Kidney (tissue), 13 donors: ENCODE measurements at regions not wholly inside any gene's neighbourhood (a gene's known extent, or its start where the extent isn't known, plus 50 kb on each side); places are given as distances from the start of the nearest gene placed in this dataset.

Experiments used
- DNase-seq, 5 donors: peaks; one replicate each; pipeline ENCODE4 v3.0.0-alpha.2; 2013 to 2020
- FAIRE-seq: peaks from 2 replicates; lab custom pipeline; 2012; peaks lifted over from hg19 to GRCh38; lab: Jason Lieb, UNC
- H3K27ac ChIP-seq, 2 donors: one replicate each; pipeline ENCODE4 v1.7.0; 2013; ENCODE audit warnings: low read depth in 2 of 2, low read length in 2 of 2, inconsistent platforms in 1 of 2
- H3K27me3 ChIP-seq: one replicate; pipeline ENCODE4 v1.7.1; 2013; ENCODE audit warnings: low read length, inconsistent platforms; ENCODE audit not compliant: control insufficient read depth, insufficient read depth
- H3K36me3 ChIP-seq, 3 donors: one replicate each; pipeline versions ENCODE4 v1.7.0 to v1.7.1; 2013; ENCODE audit warnings: low read length in 3 of 3, control low read depth in 1 of 3, inconsistent platforms in 1 of 3; ENCODE audit not compliant: insufficient read depth in 3 of 3, control insufficient read depth in 2 of 3
- H3K4me1 ChIP-seq, 3 donors: one replicate each; pipeline versions ENCODE4 v1.7.0 to v1.7.1; 2013; ENCODE audit warnings: low read length in 3 of 3, inconsistent platforms in 1 of 3, low read depth in 1 of 3; ENCODE audit not compliant: control insufficient read depth in 2 of 3, insufficient read depth in 2 of 3
- H3K4me3 ChIP-seq, 3 donors: one replicate each; pipeline versions ENCODE4 v1.7.0 to v1.8.1; 2013; ENCODE audit warnings: low read length in 3 of 3, control low read depth in 1 of 3, inconsistent platforms in 1 of 3
- H3K9ac ChIP-seq, 3 donors: one replicate each; pipeline versions ENCODE4 v1.7.0 to v1.7.1; 2013; ENCODE audit warnings: low read length in 3 of 3, control low read depth in 1 of 3, inconsistent platforms in 1 of 3
- H3K9me3 ChIP-seq, 3 donors: one replicate each; pipeline versions ENCODE4 v1.7.0 to v1.7.1; 2013; ENCODE audit warnings: low read length in 3 of 3, control low read depth in 1 of 3, inconsistent platforms in 1 of 3; ENCODE audit not compliant: control insufficient read depth in 2 of 3, insufficient read depth in 1 of 3
- intact Hi-C: fragments of 100-400 bp; cut with DNase I; formaldehyde crosslinking; loops from one replicate; pipeline ENCODE4 v1.11.1; 2022
- TF ChIP-seq, protein P1 (sequence below): IDR thresholded peaks from 3 replicates; pipeline ENCODE4 v1.5.1; 2012; ENCODE audit warnings: mild to moderate bottlenecking, moderate library complexity, borderline replicate concordance; ENCODE audit not compliant: insufficient read depth; ENCODE audit errors: extremely low read depth
- donor health status: control.
- donor health status: control.
- donor health status: control.
- donor health status: control.
- donor health status: control.
- donor health status: DM: yes; HTN: yes; CAD: no.
- donor health status: Normal renal cell carcinoma (clear cell type).

DNA sequence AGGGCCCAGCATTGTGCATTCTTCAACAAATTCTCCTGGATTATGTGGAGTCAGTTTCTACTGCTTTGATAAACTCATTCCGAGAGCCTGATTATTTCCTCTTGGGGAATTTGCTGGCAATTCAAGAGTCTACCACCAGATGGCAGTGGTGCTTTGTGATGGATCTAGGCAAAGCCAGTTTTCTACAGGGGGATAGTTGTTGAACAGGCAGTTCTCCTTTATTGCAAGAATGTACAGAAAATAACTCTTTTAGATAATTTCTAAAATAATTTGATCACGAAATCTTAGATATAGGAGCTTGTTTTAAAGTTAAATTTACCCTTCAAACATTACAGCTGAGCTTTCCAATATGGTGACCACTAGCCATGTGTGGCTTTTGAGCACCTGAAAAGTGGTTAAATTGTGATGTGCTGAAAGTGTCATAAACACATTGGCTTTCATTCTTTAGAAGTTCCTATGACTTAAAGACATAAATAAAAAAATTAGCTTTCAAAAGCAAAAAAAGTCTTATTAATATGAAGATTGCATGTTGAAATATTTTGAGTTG, 66.7 kb upstream of the HAAO start:
- no peak overlapping the region for H3K27ac ChIP-seq
- H3K9me3 ChIP-seq, result peaks cover 0 to 3% (median 0%) of the 10 kb centered on the region in 3 donors
- H3K27me3 ChIP-seq, result no peaks in the 10 kb centered on the region
- peaks cover 0 to 8% (median 0%) of the 10 kb centered on the region in 3 donors for H3K4me1 ChIP-seq
- TF ChIP-seq, protein P1, sequence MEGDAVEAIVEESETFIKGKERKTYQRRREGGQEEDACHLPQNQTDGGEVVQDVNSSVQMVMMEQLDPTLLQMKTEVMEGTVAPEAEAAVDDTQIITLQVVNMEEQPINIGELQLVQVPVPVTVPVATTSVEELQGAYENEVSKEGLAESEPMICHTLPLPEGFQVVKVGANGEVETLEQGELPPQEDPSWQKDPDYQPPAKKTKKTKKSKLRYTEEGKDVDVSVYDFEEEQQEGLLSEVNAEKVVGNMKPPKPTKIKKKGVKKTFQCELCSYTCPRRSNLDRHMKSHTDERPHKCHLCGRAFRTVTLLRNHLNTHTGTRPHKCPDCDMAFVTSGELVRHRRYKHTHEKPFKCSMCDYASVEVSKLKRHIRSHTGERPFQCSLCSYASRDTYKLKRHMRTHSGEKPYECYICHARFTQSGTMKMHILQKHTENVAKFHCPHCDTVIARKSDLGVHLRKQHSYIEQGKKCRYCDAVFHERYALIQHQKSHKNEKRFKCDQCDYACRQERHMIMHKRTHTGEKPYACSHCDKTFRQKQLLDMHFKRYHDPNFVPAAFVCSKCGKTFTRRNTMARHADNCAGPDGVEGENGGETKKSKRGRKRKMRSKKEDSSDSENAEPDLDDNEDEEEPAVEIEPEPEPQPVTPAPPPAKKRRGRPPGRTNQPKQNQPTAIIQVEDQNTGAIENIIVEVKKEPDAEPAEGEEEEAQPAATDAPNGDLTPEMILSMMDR, result peak; percentile 91
- H3K9ac ChIP-seq, result no peak overlapping the region
- DNase-seq (peak in 4 of 5 donors; percentile 87 to 93 (median 90)), FAIRE-seq (peak; percentile 90)
- intact Hi-C loops, result no loop called here
- no peak overlapping the region for H3K4me3 ChIP-seq
- H3K36me3 ChIP-seq, result no peaks in the 10 kb centered on the region

GRCh38 chr2:42858140-42859005, 66.0 kb upstream of the HAAO start:
- FAIRE-seq (no peak), DNase-seq (peak in 1 of 5 donors; percentile 30)
- Histone ChIP-seq H3K27me3 (no peaks in the 10 kb centered on the region), H3K4me1 (peaks cover 3 to 13% (median 7%) of the 10 kb centered on the region in 3 donors), H3K27ac (no peak overlapping the region), H3K9ac (no peak overlapping the region), H3K9me3 (peaks cover 0 to 3% (median 0%) of the 10 kb centered on the region in 3 donors), H3K36me3 (no peaks in the 10 kb centered on the region), H3K4me3 (no peak overlapping the region)
- intact Hi-C loops, result no loop called here
- TF ChIP-seq, protein P1, result no peak

DNA sequence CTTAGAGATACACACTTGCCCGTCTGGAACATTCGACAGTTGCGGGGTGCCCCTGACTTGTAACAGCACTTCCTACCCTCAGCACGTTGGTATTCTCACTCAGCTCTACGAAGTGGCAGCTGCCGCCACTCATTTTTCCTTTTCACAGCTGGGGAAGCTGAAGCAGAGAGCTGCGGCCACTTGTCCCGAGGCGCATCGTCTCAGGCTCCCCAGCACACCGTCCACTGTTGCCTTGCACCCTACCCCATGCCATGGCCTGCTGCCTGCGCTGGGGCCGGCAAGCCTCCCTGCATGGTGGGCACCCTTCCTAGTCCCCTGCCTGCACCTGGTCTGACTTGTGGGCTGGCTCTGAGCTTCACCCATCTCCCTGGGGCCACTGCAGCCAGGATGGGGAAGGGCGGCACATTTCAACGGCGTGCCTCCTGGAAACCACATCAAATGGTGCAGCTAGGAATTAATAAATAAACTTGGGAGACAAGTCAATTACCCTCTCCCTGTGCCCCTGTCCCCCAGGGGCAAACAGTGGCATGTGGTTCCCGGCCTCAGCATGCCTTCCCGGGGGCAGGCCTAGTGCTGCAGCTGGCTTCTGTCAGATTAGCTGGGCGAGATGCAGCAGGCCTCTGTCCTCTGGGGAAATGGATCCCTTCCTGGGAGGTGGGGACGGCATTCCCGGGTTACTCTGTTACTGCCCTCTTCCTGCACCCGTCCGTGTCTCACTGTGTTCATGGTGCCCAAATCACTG, 64.7 kb upstream of the HAAO start:
- no peak for FAIRE-seq
- Histone ChIP-seq H3K4me1 (peaks cover 3 to 17% (median 14%) of the 10 kb centered on the region in 3 donors), H3K9ac (no peak overlapping the region), H3K27me3 (no peaks in the 10 kb centered on the region), H3K4me3 (no peak overlapping the region), H3K9me3 (peaks cover 0 to 3% (median 0%) of the 10 kb centered on the region in 3 donors), H3K27ac (no peak overlapping the region), H3K36me3 (no peaks in the 10 kb centered on the region)
- intact Hi-C loops, result no loop called here
- DNase-seq, result peak in 4 of 5 donors; percentile 52 to 70 (median 64)
- TF ChIP-seq, protein P1, result no peak
